ENCODE measurements at regions not wholly inside any gene's neighbourhood (a gene's known extent, or its start where the extent isn't known, plus 50 kb on each side); places are given as distances from the start of the nearest gene placed in this dataset.
"Not testable (repeated sequence)": the region's sequence is repeated elsewhere in the genome, so short reads cannot be mapped to it uniquely, and the experiment has no call there.

DNA sequence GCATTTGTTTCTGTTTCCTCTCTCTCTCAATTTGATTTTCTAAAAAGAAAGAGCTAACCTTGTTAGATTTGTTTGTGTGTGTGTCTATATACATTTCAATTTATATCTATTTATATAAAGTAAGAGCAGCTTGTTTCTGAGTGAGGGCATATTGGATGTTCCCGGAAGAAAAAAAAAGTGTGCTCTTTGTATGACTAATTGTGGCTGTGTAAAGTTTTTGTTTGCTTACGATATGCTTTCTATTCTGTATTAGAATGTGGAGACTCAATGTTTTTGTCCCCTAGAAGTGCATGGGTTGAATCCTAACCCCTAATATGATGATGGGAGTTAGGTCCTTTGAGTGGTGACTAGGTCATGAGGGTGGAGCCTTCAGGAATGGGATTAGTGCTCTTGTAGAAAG lies 66.6 kb upstream of the C1QTNF9B start:
- H3K4me3 Mint-ChIP-seq (ENCODE audit: low read depth) = no peak overlapping the region
- no peak overlapping the region for H3K27ac Mint-ChIP-seq
- H3K36me3 Mint-ChIP-seq (ENCODE audit: low read depth) = peaks cover 3% of the 10 kb centered on the region
- intact Hi-C loops (cut with micrococcal nuclease) = loop anchor here (10.0 kb wide), 3 partner anchors 201 to 551 kb away; partner anchors contain the start of genes PARP4 and SPATA13
- no peaks in the 10 kb centered on the region for H3K9me3 Mint-ChIP-seq
- H3K4me1 Mint-ChIP-seq (ENCODE audit: low read depth) = peaks cover 44% of the 10 kb centered on the region
- H3K27me3 Mint-ChIP-seq (ENCODE audit: low read depth) = no peaks in the 10 kb centered on the region
- DNase-seq (ENCODE audit: low spot score) = no peak

DNA sequence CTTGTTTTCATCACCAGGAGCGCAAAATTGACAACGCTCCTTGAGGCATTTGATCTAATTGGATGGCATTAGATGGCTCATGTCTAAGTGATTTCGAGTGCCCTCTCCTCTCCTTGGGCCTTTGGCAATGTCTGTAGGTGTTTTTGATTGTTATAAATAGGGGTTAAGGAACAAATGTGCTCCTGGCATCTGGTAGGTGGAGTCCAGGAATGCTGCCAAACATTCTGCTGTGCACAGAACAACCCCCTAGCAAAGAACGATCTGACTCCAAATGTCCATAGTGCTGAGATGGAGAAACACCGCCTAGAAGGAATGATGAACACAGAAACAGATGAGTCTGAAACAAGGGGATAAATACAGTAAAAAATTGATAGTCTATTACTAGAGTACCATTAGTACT lies 68.0 kb upstream of the C1QTNF9B start:
- Mint-ChIP-seq H3K4me1 (ENCODE audit: low read depth) (peaks cover 39% of the 10 kb centered on the region), H3K9me3 (no peaks in the 10 kb centered on the region), H3K4me3 (ENCODE audit: low read depth) (no peak overlapping the region), H3K27me3 (ENCODE audit: low read depth) (no peaks in the 10 kb centered on the region), H3K36me3 (ENCODE audit: low read depth) (peaks cover 3% of the 10 kb centered on the region), H3K27ac (no peak overlapping the region)
- DNase-seq (ENCODE audit: low spot score) = no peak
- intact Hi-C loops (cut with micrococcal nuclease) = loop anchor here (5.0 to 10.0 kb wide), 5 partner anchors 132 to 549 kb away; partner anchors contain the start of genes PARP4 and SPATA13

DNA sequence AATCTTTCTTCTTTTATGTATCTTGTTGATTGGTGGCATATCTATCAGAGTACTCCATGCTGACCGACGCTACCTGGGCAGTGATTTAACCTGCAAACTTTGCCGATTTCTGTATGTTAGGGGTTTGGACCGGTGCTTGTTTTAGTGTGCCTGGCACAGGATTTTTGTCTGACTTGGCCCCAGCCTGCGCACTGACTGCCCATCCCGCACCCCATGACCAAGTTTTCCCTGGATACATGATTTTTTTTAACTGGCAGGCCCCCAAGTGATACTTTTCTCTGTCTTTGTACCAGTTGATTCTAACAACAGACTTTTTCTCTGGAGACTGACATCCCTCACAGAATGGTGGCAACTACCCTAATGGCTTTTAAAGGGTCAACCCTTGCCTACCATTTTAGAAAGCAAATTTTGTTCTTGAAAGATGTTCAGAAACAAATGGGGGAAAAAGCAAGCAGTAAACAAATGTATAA lies 69.0 kb upstream of the C1QTNF9B start:
- intact Hi-C loops (cut with micrococcal nuclease) = loop anchor here (2.0 to 10.0 kb wide), 8 partner anchors 15 to 591 kb away; partner anchors contain the start of genes PARP4 and SPATA13
- Mint-ChIP-seq H3K4me1 (ENCODE audit: low read depth) (peaks cover 34% of the 10 kb centered on the region), H3K27ac (peak overlapping the region; percentile 31), H3K9me3 (no peaks in the 10 kb centered on the region), H3K4me3 (ENCODE audit: low read depth) (no peak overlapping the region), H3K27me3 (ENCODE audit: low read depth) (no peaks in the 10 kb centered on the region), H3K36me3 (ENCODE audit: low read depth) (peaks cover 3% of the 10 kb centered on the region)
- no peak for DNase-seq (ENCODE audit: low spot score)

DNA sequence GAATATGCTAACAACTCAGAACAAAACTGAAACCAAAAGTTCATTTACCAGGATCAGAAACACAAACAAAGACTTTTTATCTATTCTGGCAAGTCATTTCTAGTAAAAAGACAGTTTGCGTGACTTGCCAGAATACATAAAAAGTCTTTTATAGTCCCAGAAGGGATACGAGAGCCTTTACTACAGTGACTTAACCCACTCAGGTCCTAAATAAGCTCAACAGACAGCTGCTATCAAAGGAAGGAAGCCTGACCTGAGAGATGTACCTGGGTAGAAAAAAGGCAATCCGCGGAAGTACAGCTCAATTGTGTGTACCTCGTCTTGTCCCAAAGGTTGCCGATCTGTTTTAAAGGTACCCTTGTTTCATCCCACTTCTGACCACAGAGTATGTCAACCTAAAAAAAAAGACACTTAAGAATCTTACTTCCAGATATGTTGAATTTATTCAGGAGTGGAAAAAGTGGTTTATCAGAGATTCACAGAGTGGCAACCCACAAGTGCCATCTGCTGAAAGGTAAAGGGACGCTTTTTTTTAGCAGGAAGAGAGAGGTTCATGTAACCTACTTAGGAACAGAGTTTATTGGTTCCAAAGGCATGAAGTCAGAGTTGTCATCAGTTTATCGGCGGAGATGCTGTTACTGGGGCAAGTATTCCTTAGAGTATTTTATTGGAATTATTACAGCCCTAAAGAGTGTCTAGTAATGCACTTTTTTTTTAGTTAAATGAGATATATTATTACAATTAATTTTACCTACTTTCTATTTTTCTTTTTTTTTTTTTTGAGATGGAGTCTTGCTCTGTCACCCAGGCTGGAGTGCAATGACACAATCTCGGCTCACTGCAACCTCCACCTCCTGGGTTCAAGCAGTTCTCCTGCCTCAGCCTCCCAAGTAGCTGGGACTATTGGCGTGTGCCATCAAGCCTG lies 69.7 kb upstream of the C1QTNF9B start:
- H3K4me3 Mint-ChIP-seq (ENCODE audit: low read depth) = peak overlapping the region; percentile 73
- intact Hi-C loops (cut with micrococcal nuclease) = loop anchor here (2.0 to 10.0 kb wide), 8 partner anchors 14 to 592 kb away; partner anchors contain the start of genes PARP4 and SPATA13
- peaks cover 3% of the 10 kb centered on the region for H3K36me3 Mint-ChIP-seq (ENCODE audit: low read depth)
- H3K27me3 Mint-ChIP-seq (ENCODE audit: low read depth) = no peaks in the 10 kb centered on the region
- peak overlapping the region; percentile 87 for H3K27ac Mint-ChIP-seq
- H3K9me3 Mint-ChIP-seq = no peaks in the 10 kb centered on the region
- H3K4me1 Mint-ChIP-seq (ENCODE audit: low read depth) = peaks cover 31% of the 10 kb centered on the region
- DNase-seq (ENCODE audit: low spot score) = peak; percentile 24

DNA sequence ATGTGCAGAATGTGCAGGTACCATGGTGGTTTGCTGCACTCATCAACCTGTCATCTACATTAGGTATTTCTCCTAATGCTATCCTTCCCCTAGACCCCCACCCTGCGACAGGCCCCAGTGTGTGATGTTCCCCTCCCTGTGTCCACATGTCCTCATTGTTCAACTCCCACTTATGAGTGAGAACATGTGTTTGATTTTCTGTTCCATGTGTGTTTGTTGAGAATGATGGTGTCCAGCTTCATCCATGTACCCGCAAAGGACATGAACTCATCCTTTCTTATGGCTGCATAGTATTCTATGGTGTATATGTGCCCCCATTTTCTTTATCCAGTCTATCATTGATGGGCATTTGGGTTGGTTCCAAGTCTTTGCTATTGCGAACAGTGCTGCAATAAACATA lies 70.5 kb upstream of the C1QTNF9B start:
- intact Hi-C loops (cut with micrococcal nuclease) = loop anchor here (2.0 to 10.0 kb wide), 8 partner anchors 13 to 593 kb away; partner anchors contain the start of genes PARP4 and SPATA13
- H3K4me3 Mint-ChIP-seq (ENCODE audit: low read depth) = peak overlapping the region; percentile 49
- peak overlapping the region; percentile 70 for H3K27ac Mint-ChIP-seq

DNA sequence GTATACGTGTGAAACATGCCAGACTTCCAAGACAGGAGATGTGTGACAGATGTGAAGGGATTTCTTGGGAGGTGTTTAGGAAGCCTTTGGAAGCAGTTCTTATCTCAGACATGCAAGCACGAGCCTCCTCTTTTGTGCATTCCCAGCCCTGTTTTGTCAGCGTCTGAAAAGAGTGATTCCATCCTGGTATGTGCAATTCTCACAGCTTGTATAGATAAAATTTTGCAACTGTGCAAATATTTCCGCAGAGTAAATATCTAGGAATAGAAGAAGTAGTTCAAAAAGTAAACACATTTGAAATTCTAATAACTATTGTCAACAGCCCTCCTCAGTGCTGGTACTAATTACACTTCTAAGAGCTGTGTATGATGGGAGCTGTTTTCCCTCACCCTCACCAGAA lies 72.3 kb upstream of the C1QTNF9B start:
- H3K27me3 Mint-ChIP-seq (ENCODE audit: low read depth) = no peaks in the 10 kb centered on the region

More for the DNA sequence above, 70.5 kb upstream of the C1QTNF9B start:
- DNase-seq (ENCODE audit: low spot score); H3K27me3 Mint-ChIP-seq (ENCODE audit: low read depth); H3K36me3 Mint-ChIP-seq (ENCODE audit: low read depth); H3K9me3 Mint-ChIP-seq: not testable (repeated sequence)
- peaks cover 31% of the 10 kb centered on the region for H3K4me1 Mint-ChIP-seq (ENCODE audit: low read depth)

DNA sequence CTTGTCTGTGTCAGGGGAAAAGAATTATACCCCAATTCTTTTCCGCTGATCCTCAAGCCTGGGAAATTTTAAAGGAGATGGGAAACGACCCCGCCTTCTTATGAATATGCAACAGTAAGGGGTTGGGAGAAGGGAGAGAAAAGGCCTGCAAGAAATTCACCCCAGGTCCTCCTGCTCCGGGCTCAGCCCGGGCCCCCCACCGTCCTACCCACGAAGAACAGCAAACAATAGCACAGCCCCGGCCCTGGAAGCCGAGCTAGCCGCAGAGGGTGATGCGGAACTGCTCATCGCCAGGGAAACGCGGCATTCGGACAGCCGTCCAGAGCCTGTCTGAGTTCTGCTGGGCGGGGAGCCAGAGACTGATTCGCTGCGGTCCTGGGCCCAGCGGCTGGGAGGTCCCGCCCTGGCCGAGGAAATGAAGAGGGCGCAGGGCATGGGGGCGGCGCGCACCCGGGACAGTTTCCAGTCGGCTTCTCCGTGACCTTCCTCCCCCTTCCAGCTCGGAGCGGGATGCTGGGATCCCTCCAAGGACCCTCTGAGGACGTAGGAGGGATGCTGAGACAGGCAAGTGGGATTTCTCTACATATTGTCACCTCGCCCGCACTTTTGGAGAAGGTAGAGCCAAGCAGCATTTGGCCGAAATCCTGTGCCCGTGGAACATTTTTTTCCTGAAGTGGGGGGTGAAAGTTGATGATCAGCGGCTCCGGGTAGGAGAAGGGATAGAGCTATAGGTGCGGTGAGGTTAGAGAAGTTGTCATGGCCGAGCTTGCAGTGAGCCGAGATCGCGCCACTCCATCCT lies 82.3 kb upstream of the C1QTNF9B start:
- intact Hi-C loops (cut with micrococcal nuclease) = loop anchor here (2.0 kb wide), 1 partner anchor 13 kb away; no protein-coding TSS in a partner anchor
- peak overlapping the region; percentile 82 for H3K4me3 Mint-ChIP-seq (ENCODE audit: low read depth)
- peak; percentile 20 for DNase-seq (ENCODE audit: low spot score)
- H3K9me3 Mint-ChIP-seq = no peaks in the 10 kb centered on the region
- H3K27ac Mint-ChIP-seq = peak overlapping the region; percentile 68
- H3K27me3 Mint-ChIP-seq (ENCODE audit: low read depth) = peaks cover 53% of the 10 kb centered on the region
- H3K4me1 Mint-ChIP-seq (ENCODE audit: low read depth) = peaks cover 11% of the 10 kb centered on the region
- no peaks in the 10 kb centered on the region for H3K36me3 Mint-ChIP-seq (ENCODE audit: low read depth)

More for the DNA sequence above, 72.3 kb upstream of the C1QTNF9B start:
- intact Hi-C loops (cut with micrococcal nuclease) = loop anchor here (5.0 to 10.0 kb wide), 5 partner anchors 128 to 545 kb away; partner anchors contain the start of genes PARP4 and SPATA13
- H3K4me3 Mint-ChIP-seq (ENCODE audit: low read depth) = no peak overlapping the region
- no peak for DNase-seq (ENCODE audit: low spot score)
- H3K4me1 Mint-ChIP-seq (ENCODE audit: low read depth) = peaks cover 23% of the 10 kb centered on the region
- no peaks in the 10 kb centered on the region for H3K9me3 Mint-ChIP-seq
- peaks cover 3% of the 10 kb centered on the region for H3K36me3 Mint-ChIP-seq (ENCODE audit: low read depth)
- no peak overlapping the region for H3K27ac Mint-ChIP-seq

DNA sequence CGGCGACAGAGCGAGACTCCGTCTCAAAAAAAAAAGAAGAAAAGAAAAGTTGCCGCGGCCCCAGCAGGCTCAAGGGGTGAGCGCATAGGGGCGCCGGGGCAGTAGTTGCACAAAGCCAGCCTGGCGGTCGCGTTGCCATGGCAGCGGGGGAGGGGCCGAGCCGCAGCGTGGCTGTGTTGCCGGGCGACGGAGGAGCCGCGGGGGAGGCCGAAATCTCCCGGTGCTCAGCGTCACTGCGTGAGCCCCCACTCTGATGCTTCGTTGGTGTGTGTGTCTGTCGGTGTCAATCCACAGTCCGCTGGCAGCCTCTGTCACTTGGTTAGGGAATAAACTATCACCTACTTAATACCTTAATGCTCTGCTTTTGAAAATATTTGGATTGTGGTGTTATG lies 82.9 kb upstream of the C1QTNF9B start:
- Mint-ChIP-seq H3K27ac (peak overlapping the region; percentile 68), H3K36me3 (ENCODE audit: low read depth) (no peaks in the 10 kb centered on the region), H3K9me3 (no peaks in the 10 kb centered on the region), H3K27me3 (ENCODE audit: low read depth) (peaks cover 53% of the 10 kb centered on the region), H3K4me3 (ENCODE audit: low read depth) (peak overlapping the region; percentile 82), H3K4me1 (ENCODE audit: low read depth) (peaks cover 11% of the 10 kb centered on the region)
- peak; percentile 84 for DNase-seq (ENCODE audit: low spot score)
- intact Hi-C loops (cut with micrococcal nuclease) = loop anchor here (2.0 kb wide), 1 partner anchor 13 kb away; no protein-coding TSS in a partner anchor

DNA sequence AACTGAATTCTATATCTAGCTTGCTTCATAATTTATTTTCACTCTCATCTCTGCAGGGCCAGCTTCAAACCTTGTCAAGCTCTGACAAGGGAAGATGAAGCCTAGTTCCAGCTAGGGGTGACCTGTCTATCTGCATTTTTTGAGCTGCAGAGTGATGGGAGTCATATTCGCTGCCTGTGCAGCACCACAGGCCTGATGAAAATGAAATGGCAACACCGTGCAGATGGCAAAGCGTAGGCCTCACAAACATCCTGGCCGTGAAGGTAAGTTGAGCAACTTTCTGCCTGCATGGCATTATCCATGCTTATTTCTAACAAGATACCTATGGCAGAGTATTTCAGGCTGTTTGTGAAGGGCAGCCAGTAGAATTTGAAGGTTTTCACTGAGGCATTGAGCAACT lies 86.4 kb upstream of the C1QTNF9B start:
- no peaks in the 10 kb centered on the region for H3K9me3 Mint-ChIP-seq
- H3K36me3 Mint-ChIP-seq (ENCODE audit: low read depth) = no peaks in the 10 kb centered on the region
- peaks cover 11% of the 10 kb centered on the region for H3K4me1 Mint-ChIP-seq (ENCODE audit: low read depth)
- no peak overlapping the region for H3K4me3 Mint-ChIP-seq (ENCODE audit: low read depth)
- DNase-seq (ENCODE audit: low spot score) = no peak
- H3K27ac Mint-ChIP-seq = no peak overlapping the region
- H3K27me3 Mint-ChIP-seq (ENCODE audit: low read depth) = peaks cover 50% of the 10 kb centered on the region
- intact Hi-C loops (cut with micrococcal nuclease) = no loop called here

DNA sequence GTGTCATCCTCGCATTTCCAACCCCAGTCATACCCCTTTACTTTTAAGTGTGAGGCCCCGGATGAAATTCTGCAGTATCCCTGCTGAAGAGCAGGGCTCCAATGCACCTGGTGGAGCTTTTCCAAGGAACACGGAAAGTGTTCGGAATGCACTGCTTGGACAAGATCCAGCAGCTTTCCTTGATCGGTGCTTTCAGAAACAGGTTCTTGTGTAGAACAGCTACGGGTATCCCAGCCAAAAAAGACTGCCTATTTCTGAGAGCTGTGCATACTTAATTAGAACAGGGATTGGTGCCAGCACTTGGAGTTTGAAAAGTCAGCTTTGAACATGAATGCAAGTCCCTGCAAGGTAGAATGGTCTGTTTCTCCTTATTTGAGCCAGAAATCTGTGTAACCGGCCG lies 87.2 kb upstream of the C1QTNF9B start:
- Mint-ChIP-seq H3K36me3 (ENCODE audit: low read depth) (no peaks in the 10 kb centered on the region), H3K9me3 (no peaks in the 10 kb centered on the region), H3K27ac (no peak overlapping the region), H3K27me3 (ENCODE audit: low read depth) (peaks cover 43% of the 10 kb centered on the region), H3K4me1 (ENCODE audit: low read depth) (peaks cover 5% of the 10 kb centered on the region), H3K4me3 (ENCODE audit: low read depth) (no peak overlapping the region)
- no peak for DNase-seq (ENCODE audit: low spot score)
- intact Hi-C loops (cut with micrococcal nuclease) = no loop called here

DNA sequence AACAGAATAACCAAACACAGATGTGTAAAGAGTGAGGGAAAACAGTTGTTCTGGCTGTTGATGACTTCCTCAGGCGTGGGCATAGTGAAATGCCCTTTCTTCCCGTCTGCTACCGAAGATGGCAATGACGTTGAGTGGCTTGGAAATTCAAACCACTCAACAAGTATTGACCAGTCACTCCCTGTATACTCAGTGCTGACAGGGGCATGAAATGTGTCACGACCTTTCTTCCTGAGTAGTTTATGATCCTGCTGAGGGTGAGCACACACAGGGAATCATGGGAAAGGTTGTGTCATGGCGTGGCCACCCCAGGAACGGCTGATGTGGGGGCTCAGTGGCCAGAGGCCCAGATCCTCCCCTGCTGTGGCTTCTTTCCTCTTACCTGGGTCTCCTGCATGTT lies 87.8 kb upstream of the C1QTNF9B start:
- no peak for DNase-seq (ENCODE audit: low spot score)
- no peak overlapping the region for H3K27ac Mint-ChIP-seq
- intact Hi-C loops (cut with micrococcal nuclease) = no loop called here
- no peaks in the 10 kb centered on the region for H3K36me3 Mint-ChIP-seq (ENCODE audit: low read depth)
- H3K4me3 Mint-ChIP-seq (ENCODE audit: low read depth) = no peak overlapping the region
- H3K4me1 Mint-ChIP-seq (ENCODE audit: low read depth) = peaks cover under 1% of the 10 kb centered on the region
- no peaks in the 10 kb centered on the region for H3K9me3 Mint-ChIP-seq
- H3K27me3 Mint-ChIP-seq (ENCODE audit: low read depth) = peaks cover 43% of the 10 kb centered on the region

DNA sequence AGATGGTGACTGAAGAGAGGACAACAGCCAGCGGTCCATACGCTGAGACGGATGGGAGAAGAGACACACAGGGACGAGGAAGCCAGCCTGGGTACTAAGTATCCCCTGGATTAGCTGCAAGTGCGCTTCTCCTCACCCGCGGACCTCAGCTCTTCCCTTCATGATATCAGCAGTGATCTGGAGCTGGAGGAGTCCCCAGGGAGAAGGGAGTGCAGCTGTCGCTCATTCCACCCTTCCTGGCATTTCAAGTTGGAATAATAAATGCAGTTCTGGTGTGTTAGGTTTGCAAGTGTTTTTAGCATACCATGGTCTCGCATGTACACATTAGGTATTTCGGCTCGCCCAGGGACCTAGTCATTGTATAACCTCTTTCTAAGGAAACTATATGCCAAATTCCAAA lies 88.5 kb upstream of the C1QTNF9B start:
- DNase-seq (ENCODE audit: low spot score) = no peak
- H3K36me3 Mint-ChIP-seq (ENCODE audit: low read depth) = no peaks in the 10 kb centered on the region
- H3K27ac Mint-ChIP-seq = no peak overlapping the region
- no peaks in the 10 kb centered on the region for H3K9me3 Mint-ChIP-seq
- no peaks in the 10 kb centered on the region for H3K4me1 Mint-ChIP-seq (ENCODE audit: low read depth)
- H3K4me3 Mint-ChIP-seq (ENCODE audit: low read depth) = no peak overlapping the region
- intact Hi-C loops (cut with micrococcal nuclease) = no loop called here
- peaks cover 48% of the 10 kb centered on the region for H3K27me3 Mint-ChIP-seq (ENCODE audit: low read depth)

Data from activated T-helper 2 cell treated with anti-CD3 and anti-CD28 coated beads, Interferon-gamma antibody, Interleukin-2, Interleukin-4, amounts not matched to agents 10 μg/mL and 5 μg/mL and 100 μg/mL, durations not matched to agents 14 hours and 24 hours and 36 hours (primary cell).